ENCODE measurements at regions not wholly inside any gene's neighbourhood (a gene's known extent, or its start where the extent isn't known, plus 50 kb on each side); places are given as distances from the start of the nearest gene placed in this dataset.

GRCh38 chr3:150238995-150239619, 169.0 kb upstream of the TSC22D2 start:
- TF ChIP-seq POLR2A (IDR thresholded peaks at IDR 0.05): no peak
- TF ChIP-seq, protein P1, sequence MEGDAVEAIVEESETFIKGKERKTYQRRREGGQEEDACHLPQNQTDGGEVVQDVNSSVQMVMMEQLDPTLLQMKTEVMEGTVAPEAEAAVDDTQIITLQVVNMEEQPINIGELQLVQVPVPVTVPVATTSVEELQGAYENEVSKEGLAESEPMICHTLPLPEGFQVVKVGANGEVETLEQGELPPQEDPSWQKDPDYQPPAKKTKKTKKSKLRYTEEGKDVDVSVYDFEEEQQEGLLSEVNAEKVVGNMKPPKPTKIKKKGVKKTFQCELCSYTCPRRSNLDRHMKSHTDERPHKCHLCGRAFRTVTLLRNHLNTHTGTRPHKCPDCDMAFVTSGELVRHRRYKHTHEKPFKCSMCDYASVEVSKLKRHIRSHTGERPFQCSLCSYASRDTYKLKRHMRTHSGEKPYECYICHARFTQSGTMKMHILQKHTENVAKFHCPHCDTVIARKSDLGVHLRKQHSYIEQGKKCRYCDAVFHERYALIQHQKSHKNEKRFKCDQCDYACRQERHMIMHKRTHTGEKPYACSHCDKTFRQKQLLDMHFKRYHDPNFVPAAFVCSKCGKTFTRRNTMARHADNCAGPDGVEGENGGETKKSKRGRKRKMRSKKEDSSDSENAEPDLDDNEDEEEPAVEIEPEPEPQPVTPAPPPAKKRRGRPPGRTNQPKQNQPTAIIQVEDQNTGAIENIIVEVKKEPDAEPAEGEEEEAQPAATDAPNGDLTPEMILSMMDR (IDR thresholded peaks at IDR 0.05): peak; percentile 46 to 62 (median 54)
